PC-3 (cell line): ENCODE measurements at regions not wholly inside any gene's neighbourhood (a gene's known extent, or its start where the extent isn't known, plus 50 kb on each side); places are given as distances from the start of the nearest gene placed in this dataset.
A peak's percentile ranks its signal among the peaks of the same experiment; 100 is the strongest.

Experiments used
- ATAC-seq: fragments of 200-7000 bp; cut with Tn5 transposase; 2 replicates; pipeline ENCODE4 v1.9.1; 2020; ENCODE audit warnings: mild to moderate bottlenecking, moderate library complexity
- BruUV-seq: library from RNA; stranded (reverse); fragments of 400-500 nt; replicated peaks from 2 replicates; lab custom pipeline; 2021; lab: Mats Ljungman, UMichigan
- CTCF ChIA-PET: fragments of 300-600 bp; sonication (Branson Sonifier 250); formaldehyde crosslinking; loops from one replicate; lab custom pipeline; 2022; ENCODE audit warnings: antibody characterized with exemption; lab: Charles Lee
- POLR2A ChIA-PET: fragments of 300-600 bp; sonication (Branson Sonifier 250); formaldehyde crosslinking; loops from one replicate; lab custom pipeline; 2022; ENCODE audit warnings: antibody characterized with exemption; ENCODE audit not compliant: unreplicated experiment; lab: Charles Lee
- DNase-seq: peaks from one replicate; pipeline ENCODE4 v3.0.0-alpha.2; 2015
- H2AFZ ChIP-seq: fragments of 300-600 bp; sonication (generic); 2 replicates; pipeline ENCODE4 v1.6.0; 2016; ENCODE audit warnings: antibody characterized with exemption, low read length
- H3F3A ChIP-seq: fragments of 300-600 bp; sonication (generic); one replicate; pipeline ENCODE4 v1.6.0; 2017; ENCODE audit warnings: antibody characterized with exemption, low read length, control low read depth, mild to moderate bottlenecking; ENCODE audit not compliant: unreplicated experiment
- H3K27ac ChIP-seq: fragments of 300-600 bp; sonication (generic); 2 replicates; pipeline ENCODE4 v1.5.1; 2016; ENCODE audit warnings: mild to moderate bottlenecking, low read length
- H3K27me3 ChIP-seq: fragments of 300-600 bp; sonication (generic); 2 replicates; pipeline ENCODE4 v1.6.1; 2016; ENCODE audit warnings: low read length, mixed read lengths
- H3K36me3 ChIP-seq: fragments of 300-600 bp; sonication (generic); 2 replicates; pipeline ENCODE4 v1.6.1; 2016; ENCODE audit warnings: low read depth, mixed run types, low read length, mixed read lengths
- H3K4me1 ChIP-seq: fragments of 300-600 bp; sonication (generic); 2 replicates; pipeline ENCODE4 v1.5.1; 2016; ENCODE audit warnings: low read length; ENCODE audit not compliant: insufficient read depth
- H3K4me2 ChIP-seq: fragments of 300-600 bp; sonication (generic); 2 replicates; pipeline ENCODE4 v1.6.0; 2016; ENCODE audit warnings: low read length
- H3K4me3 ChIP-seq: fragments of 300-600 bp; sonication (generic); 2 replicates; pipeline ENCODE4 v1.5.1; 2016; ENCODE audit warnings: mild to moderate bottlenecking, low read length, mixed read lengths
- H3K79me2 ChIP-seq: fragments of 300-600 bp; sonication (generic); 2 replicates; pipeline ENCODE4 v1.6.1; 2017; ENCODE audit warnings: low read length, mixed read lengths
- H3K9ac ChIP-seq: fragments of 300-600 bp; sonication (generic); 2 replicates; pipeline ENCODE4 v1.6.0; 2016; ENCODE audit warnings: mild to moderate bottlenecking, low read length
- H3K9me2 ChIP-seq: fragments of 300-600 bp; sonication (generic); replicated peaks from 2 replicates; pipeline ENCODE4 v1.6.1; 2016; ENCODE audit warnings: mixed run types, low read length, mixed read lengths
- H3K9me3 ChIP-seq: fragments of 300-600 bp; sonication (generic); 2 replicates; pipeline ENCODE4 v1.6.1; 2016; ENCODE audit warnings: low read length, mixed read lengths
- H4K20me1 ChIP-seq: fragments of 300-600 bp; sonication (generic); 2 replicates; pipeline ENCODE4 v1.6.1; 2016; ENCODE audit warnings: low read length, mixed read lengths
- EZH2 ChIP-seq: fragments of 300-600 bp; sonication (generic); IDR thresholded peaks from one replicate; pipeline ENCODE4 v1.6.1; 2017; ENCODE audit warnings: antibody characterized with exemption, mild to moderate bottlenecking, low read length; ENCODE audit not compliant: unreplicated experiment
- EZH2phosphoT487 ChIP-seq: fragments of 300-600 bp; sonication (generic); IDR thresholded peaks from 2 replicates; pipeline ENCODE4 v1.6.1; 2018; ENCODE audit warnings: mild to moderate bottlenecking, antibody characterized with exemption, low read length, borderline replicate concordance
- intact Hi-C: fragments of 100-400 bp; cut with micrococcal nuclease; formaldehyde crosslinking; loops from 2 replicates; pipeline ENCODE4 v1.9.0; 2023
- TF ChIP-seq, protein P1 (sequence below): fragments of 300-600 bp; sonication (generic); conservative IDR thresholded peaks from 2 replicates; pipeline ENCODE4 v1.5.1; 2017; ENCODE audit warnings: antibody characterized with exemption, low read depth, mild to moderate bottlenecking, low read length

DNA sequence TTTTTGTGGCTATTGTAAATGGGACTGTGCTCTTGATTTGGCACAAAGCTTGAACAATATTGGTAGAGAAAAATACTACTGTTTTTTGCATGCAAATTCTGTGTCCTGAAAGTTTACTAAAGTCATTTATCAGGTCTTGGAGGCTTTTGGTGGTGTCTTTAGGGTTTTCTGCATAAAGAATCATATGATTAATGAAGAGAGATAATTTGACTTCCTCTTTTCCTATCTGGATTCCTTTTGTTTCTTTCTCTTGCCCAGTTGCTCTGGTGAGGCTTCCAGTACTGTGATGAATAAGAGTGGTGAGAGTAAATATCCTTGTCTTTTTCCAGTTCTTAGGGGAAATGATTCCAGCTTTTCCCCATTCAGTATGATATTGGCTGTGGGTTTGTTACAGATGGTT, 1166.7 kb downstream of the NCAM2 start:
- CTCF ChIA-PET, result no interaction called here
- no peaks in the 10 kb centered on the region for H3K4me1 ChIP-seq
- H3K4me2 ChIP-seq, result no peak overlapping the region
- no peak overlapping the region for H2AFZ ChIP-seq
- H3K9me3 ChIP-seq, result peaks cover 4% of the 10 kb centered on the region; the same call in 1 of the 2 replicates
- TF ChIP-seq EZH2, result no peak
- TF ChIP-seq, protein P1, sequence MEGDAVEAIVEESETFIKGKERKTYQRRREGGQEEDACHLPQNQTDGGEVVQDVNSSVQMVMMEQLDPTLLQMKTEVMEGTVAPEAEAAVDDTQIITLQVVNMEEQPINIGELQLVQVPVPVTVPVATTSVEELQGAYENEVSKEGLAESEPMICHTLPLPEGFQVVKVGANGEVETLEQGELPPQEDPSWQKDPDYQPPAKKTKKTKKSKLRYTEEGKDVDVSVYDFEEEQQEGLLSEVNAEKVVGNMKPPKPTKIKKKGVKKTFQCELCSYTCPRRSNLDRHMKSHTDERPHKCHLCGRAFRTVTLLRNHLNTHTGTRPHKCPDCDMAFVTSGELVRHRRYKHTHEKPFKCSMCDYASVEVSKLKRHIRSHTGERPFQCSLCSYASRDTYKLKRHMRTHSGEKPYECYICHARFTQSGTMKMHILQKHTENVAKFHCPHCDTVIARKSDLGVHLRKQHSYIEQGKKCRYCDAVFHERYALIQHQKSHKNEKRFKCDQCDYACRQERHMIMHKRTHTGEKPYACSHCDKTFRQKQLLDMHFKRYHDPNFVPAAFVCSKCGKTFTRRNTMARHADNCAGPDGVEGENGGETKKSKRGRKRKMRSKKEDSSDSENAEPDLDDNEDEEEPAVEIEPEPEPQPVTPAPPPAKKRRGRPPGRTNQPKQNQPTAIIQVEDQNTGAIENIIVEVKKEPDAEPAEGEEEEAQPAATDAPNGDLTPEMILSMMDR, result no peak
- no peak for TF ChIP-seq EZH2phosphoT487
- no peak overlapping the region for H3K9ac ChIP-seq
- no TSS peak for BruUV-seq
- intact Hi-C loops, result no loop called here
- ATAC-seq (no peak), DNase-seq (no peak)
- no peaks in the 10 kb centered on the region for H3K79me2 ChIP-seq
- no peak overlapping the region for H3K27ac ChIP-seq
- POLR2A ChIA-PET, result no interaction called here
- H3K4me3 ChIP-seq, result no peak overlapping the region
- H4K20me1 ChIP-seq, result no peaks in the 10 kb centered on the region
- H3K9me2 ChIP-seq, result no peaks in the 10 kb centered on the region
- H3F3A ChIP-seq, result no peaks in the 10 kb centered on the region
- H3K36me3 ChIP-seq, result no peaks in the 10 kb centered on the region
- H3K27me3 ChIP-seq, result no peaks in the 10 kb centered on the region

DNA sequence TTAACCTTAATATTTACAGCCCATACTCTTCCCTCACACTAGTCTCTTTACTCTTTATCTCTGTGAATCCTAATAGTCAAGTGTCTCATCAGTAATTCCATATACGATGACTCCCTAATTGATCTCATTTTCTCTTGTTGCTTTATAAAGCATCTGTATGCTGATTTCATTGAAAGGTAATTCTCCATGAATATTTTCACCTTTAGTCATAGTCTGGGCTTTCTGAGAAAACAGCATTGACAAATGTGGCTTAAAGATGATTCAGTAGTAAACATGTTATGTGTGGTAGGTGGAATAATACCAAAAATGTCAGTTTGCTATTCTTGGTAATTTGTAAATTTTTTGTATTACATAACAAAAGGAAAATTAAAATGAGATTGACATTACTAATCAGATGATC, 1176.5 kb downstream of the NCAM2 start:
- DNase-seq (peak; percentile 27), ATAC-seq (no peak)
- H3K27ac ChIP-seq, result no peak overlapping the region
- no peaks in the 10 kb centered on the region for H3F3A ChIP-seq
- no peak overlapping the region for H3K4me3 ChIP-seq
- H3K9ac ChIP-seq, result no peak overlapping the region
- TF ChIP-seq EZH2phosphoT487 (no peak), EZH2 (no peak)
- TF ChIP-seq, protein P1, result no peak
- H3K36me3 ChIP-seq, result no peaks in the 10 kb centered on the region
- no peaks in the 10 kb centered on the region for H3K9me2 ChIP-seq
- BruUV-seq, result no TSS peak
- H3K4me2 ChIP-seq, result no peak overlapping the region
- intact Hi-C loops, result no loop called here
- POLR2A ChIA-PET, result no interaction called here
- no peaks in the 10 kb centered on the region for H3K9me3 ChIP-seq
- CTCF ChIA-PET, result no interaction called here
- no peaks in the 10 kb centered on the region for H3K4me1 ChIP-seq
- no peaks in the 10 kb centered on the region for H3K79me2 ChIP-seq
- H2AFZ ChIP-seq, result no peak overlapping the region
- no peaks in the 10 kb centered on the region for H4K20me1 ChIP-seq
- H3K27me3 ChIP-seq, result no peaks in the 10 kb centered on the region

DNA sequence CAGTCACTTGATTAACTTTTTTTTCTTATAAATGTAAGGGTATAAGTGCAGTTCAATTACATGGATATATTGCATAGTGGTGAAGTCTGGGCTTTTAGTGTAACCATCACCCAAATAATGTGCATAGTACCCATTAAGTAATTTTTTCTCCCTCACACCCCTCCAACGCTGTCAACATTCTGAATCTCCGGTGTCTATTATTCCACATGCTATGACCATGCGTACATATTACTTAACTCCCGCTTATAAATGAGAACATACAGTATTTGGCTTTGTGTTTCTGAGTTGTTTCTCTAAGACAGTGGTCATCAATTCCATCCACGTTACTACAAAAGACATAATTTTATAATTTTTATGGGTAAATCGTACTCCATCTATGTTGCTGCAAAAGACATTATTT, 1191.1 kb downstream of the NCAM2 start:
- ATAC-seq (no peak), DNase-seq (no peak)
- ChIA-PET CTCF (no interaction called here), POLR2A (no interaction called here)
- no peaks in the 10 kb centered on the region for H3K9me3 ChIP-seq
- no peak overlapping the region for H3K27ac ChIP-seq
- H3K36me3 ChIP-seq, result no peaks in the 10 kb centered on the region
- H3K4me3 ChIP-seq, result no peak overlapping the region
- H2AFZ ChIP-seq, result no peak overlapping the region
- intact Hi-C loops, result no loop called here
- H3K27me3 ChIP-seq, result no peaks in the 10 kb centered on the region
- no peaks in the 10 kb centered on the region for H4K20me1 ChIP-seq
- no peak overlapping the region for H3K4me2 ChIP-seq
- H3K79me2 ChIP-seq, result no peaks in the 10 kb centered on the region
- no peak overlapping the region for H3K9ac ChIP-seq
- no peaks in the 10 kb centered on the region for H3K9me2 ChIP-seq
- H3K4me1 ChIP-seq, result no peaks in the 10 kb centered on the region
- H3F3A ChIP-seq, result no peaks in the 10 kb centered on the region
- no TSS peak for BruUV-seq
- TF ChIP-seq EZH2phosphoT487 (no peak), EZH2 (no peak)
- TF ChIP-seq, protein P1, result no peak
